ENCODE measurements at regions not wholly inside any gene's neighbourhood (a gene's known extent, or its start where the extent isn't known, plus 50 kb on each side); places are given as distances from the start of the nearest gene placed in this dataset.

- ATAC-seq, result no peak
- TF ChIP-seq PATZ1 (CRISPR knock-in tag; IDR thresholded peaks at IDR 0.05; ENCODE audit: borderline replicate concordance), result no peak
Observed at GRCh38 chr6:14709066-14709670, 536.7 kb upstream of the JARID2 start.

DNA sequence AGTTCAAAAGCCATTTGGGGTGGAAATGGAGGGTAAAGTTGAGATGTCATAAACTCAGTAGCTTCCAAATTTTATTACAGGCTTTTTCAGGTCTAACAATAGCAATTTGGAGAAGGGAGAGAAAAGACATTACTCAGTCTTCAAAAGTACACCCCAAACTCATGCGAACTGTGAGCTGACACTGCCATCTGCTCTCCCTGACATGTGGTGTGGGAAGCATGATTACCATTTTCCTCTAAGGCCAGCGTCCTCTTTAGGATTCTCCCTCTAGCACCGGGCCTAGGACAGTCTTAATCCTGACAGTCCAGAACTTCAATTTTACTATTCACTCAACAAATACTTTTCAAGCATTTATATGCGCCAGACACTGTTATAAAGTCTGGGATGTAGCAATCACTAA is 536.0 kb upstream of the JARID2 start:
- ATAC-seq, result no peak
- TF ChIP-seq ZFP30 (CRISPR knock-in tag; IDR thresholded peaks at IDR 0.05) (no peak), ISL1 (CRISPR knock-in tag; IDR thresholded peaks at IDR 0.05) (no peak), TOX (CRISPR knock-in tag; IDR thresholded peaks at IDR 0.05; ENCODE audit: borderline replicate concordance) (no peak), ZFP3 (CRISPR knock-in tag; IDR thresholded peaks at IDR 0.05) (no peak), ARNTL (CRISPR knock-in tag; IDR thresholded peaks at IDR 0.05; ENCODE audit: borderline replicate concordance, low read depth) (no peak), PATZ1 (CRISPR knock-in tag; IDR thresholded peaks at IDR 0.05; ENCODE audit: borderline replicate concordance) (no peak), ZNF70 (CRISPR knock-in tag; IDR thresholded peaks at IDR 0.05) (no peak)

- no peak for ATAC-seq
- no peak for TF ChIP-seq PATZ1 (CRISPR knock-in tag; IDR thresholded peaks at IDR 0.05; ENCODE audit: borderline replicate concordance)
- TF ChIP-seq ZNF565 (CRISPR knock-in tag; conservative IDR thresholded peaks at IDR 0.05; ENCODE audit: low read depth), result no peak
- no peak for TF ChIP-seq ZFP30 (CRISPR knock-in tag; IDR thresholded peaks at IDR 0.05)
- TF ChIP-seq TSHZ2 (CRISPR knock-in tag; IDR thresholded peaks at IDR 0.05), result no peak
- no peak for TF ChIP-seq RARB (CRISPR knock-in tag; IDR thresholded peaks at IDR 0.05)
- no peak for TF ChIP-seq ARNTL (CRISPR knock-in tag; IDR thresholded peaks at IDR 0.05; ENCODE audit: borderline replicate concordance, low read depth)
- TF ChIP-seq PPARA (CRISPR knock-in tag; IDR thresholded peaks at IDR 0.05; ENCODE audit: borderline replicate concordance), result no peak
- TF ChIP-seq CSRNP3 (CRISPR knock-in tag; IDR thresholded peaks at IDR 0.05), result no peak
- no peak for TF ChIP-seq ZFP3 (CRISPR knock-in tag; IDR thresholded peaks at IDR 0.05)
- TF ChIP-seq, protein P1, sequence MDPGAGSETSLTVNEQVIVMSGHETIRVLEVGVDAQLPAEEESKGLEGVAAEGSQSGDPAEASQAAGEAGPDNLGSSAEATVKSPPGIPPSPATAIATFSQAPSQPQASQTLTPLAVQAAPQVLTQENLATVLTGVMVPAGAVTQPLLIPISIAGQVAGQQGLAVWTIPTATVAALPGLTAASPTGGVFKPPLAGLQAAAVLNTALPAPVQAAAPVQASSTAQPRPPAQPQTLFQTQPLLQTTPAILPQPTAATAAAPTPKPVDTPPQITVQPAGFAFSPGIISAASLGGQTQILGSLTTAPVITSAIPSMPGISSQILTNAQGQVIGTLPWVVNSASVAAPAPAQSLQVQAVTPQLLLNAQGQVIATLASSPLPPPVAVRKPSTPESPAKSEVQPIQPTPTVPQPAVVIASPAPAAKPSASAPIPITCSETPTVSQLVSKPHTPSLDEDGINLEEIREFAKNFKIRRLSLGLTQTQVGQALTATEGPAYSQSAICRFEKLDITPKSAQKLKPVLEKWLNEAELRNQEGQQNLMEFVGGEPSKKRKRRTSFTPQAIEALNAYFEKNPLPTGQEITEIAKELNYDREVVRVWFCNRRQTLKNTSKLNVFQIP (CRISPR knock-in tag; IDR thresholded peaks at IDR 0.05; ENCODE audit: borderline replicate concordance, low read depth), result no peak
- TF ChIP-seq ZNF70 (CRISPR knock-in tag; IDR thresholded peaks at IDR 0.05), result no peak
- TF ChIP-seq ESRRG (CRISPR knock-in tag; IDR thresholded peaks at IDR 0.05), result no peak
- TF ChIP-seq ISL1 (CRISPR knock-in tag; IDR thresholded peaks at IDR 0.05), result no peak
- no peak for TF ChIP-seq ZC3H10 (CRISPR knock-in tag; IDR thresholded peaks at IDR 0.05)
Observed at GRCh38 chr6:14710421-14710820, 535.4 kb upstream of the JARID2 start.
